Heart right ventricle (tissue), 16 donors: ENCODE measurements at regions not wholly inside any gene's neighbourhood (a gene's known extent, or its start where the extent isn't known, plus 50 kb on each side); places are given as distances from the start of the nearest gene placed in this dataset.
"Not testable (repeated sequence)": the region's sequence is repeated elsewhere in the genome, so short reads cannot be mapped to it uniquely, and the experiment has no call there.

ENCODE experiments used
- ATAC-seq, 8 donors: fragments of 200-7000 bp; cut with Tn5 transposase; one replicate each; pipeline ENCODE4 v1.9.1; 2020; ENCODE audit warnings: mild to moderate bottlenecking in 8 of 8, moderate library complexity in 8 of 8, moderate number of reproducible peaks in 1 of 8
- DNase-seq, 2 donors: peaks; one replicate each; pipeline ENCODE4 v3.0.0-alpha.2; 2020
- H3K27ac ChIP-seq, 10 donors: fragments of 200-600 bp; sonication (generic) in 2 of 10; one replicate each; pipeline versions ENCODE4 v1.5.0 to v1.8.0; 2020 to 2022; ENCODE audit warnings: mild to moderate bottlenecking in 3 of 10
- H3K27me3 ChIP-seq, 7 donors: fragments of 200-600 bp; one replicate each; pipeline ENCODE4 v1.8.0; 2021 to 2022; ENCODE audit warnings: mild to moderate bottlenecking in 2 of 7
- H3K36me3 ChIP-seq, 9 donors: fragments of 200-600 bp; sonication (generic) in 1 of 9; one replicate each; pipeline versions ENCODE4 v1.5.0 to v1.8.0; 2020 to 2022; ENCODE audit warnings: mild to moderate bottlenecking in 2 of 9
- H3K4me1 ChIP-seq, 9 donors: fragments of 200-600 bp; sonication (generic) in 1 of 9; one replicate each; pipeline versions ENCODE4 v1.5.0 to v1.8.0; 2020 to 2022; ENCODE audit warnings: mild to moderate bottlenecking in 4 of 9
- H3K4me3 ChIP-seq, 10 donors: fragments of 200-600 bp; sonication (generic) in 2 of 10; one replicate each; pipeline versions ENCODE4 v1.5.0 to v1.8.0; 2020 to 2022; ENCODE audit warnings: mild to moderate bottlenecking in 7 of 10, moderate library complexity in 2 of 10
- H3K9me3 ChIP-seq, 11 donors: fragments of 200-600 bp in 10 of 11; sonication (generic) in 2 of 11; one replicate each; pipeline versions ENCODE4 v1.5.0 to v1.8.0; 2013 to 2022; ENCODE audit warnings: mild to moderate bottlenecking in 2 of 11, control low read depth in 1 of 11, moderate library complexity in 1 of 11
- CTCF ChIP-seq, 9 donors: fragments of 200-600 bp; sonication (generic) in 2 of 9; IDR thresholded peaks; one replicate each; pipeline versions ENCODE4 v1.5.0 to v1.8.0; 2021 to 2022; ENCODE audit warnings: antibody characterized with exemption in 9 of 9, mild to moderate bottlenecking in 5 of 9, moderate library complexity in 1 of 9
- WGBS, 2 donors: extraction: QIAGEN DNeasy Blood & Tissue Kit; methylation state at CpG; one replicate each; pipeline ENCODE4 v1.1.7; 2013; ENCODE audit warnings: inconsistent platforms in 1 of 2; 5-methylcytosine and 5-hydroxymethylcytosine counted together
- intact Hi-C, 10 donors: fragments of 100-400 bp; cut with DNase I; formaldehyde crosslinking; loops; one replicate each; pipeline versions ENCODE4 v1.11.1 to v1.14.2; 2022
- donor health status: Arrhythmogenic right ventricular cardiomyopathy.
- donor health status: ischemic (EF 13 %, LVEDD 7.1; RV severe dilation, severe dysfunction).
- donor health status: healthy with polysubstance abuse.
- donor health status: DM: no; HTN: yes; CAD: no.
- donor health status: DM: no; HTN: no; CAD: no.
- donor health status: ischemic (EF 25% LVEDD 6.9; RV normal size, moderate dysfunction).
- donor health status: ischemic (EF 25% LVEDD 5.7; RV mildly dilated, moderate dysfunction).
- donor health status: healthy.
- donor health status: DM: yes; HTN: yes; CAD: no.
- donor health status: Ischemic cardiomyopathy.
- donor health status: ischemic (EF 35%, LVEDD 5.7; RV mildly dilated, moderate dysfunction).
- donor health status: nonischemic (EF 11% LVEDD 7.7; RV severe dilation, severe dysfunction).
- donor health status: DM: yes; HTN: yes; CAD: no.
- donor health status: PGD.
- donor health status: ischemic (EF 29% LVEDD 5.4; RV normal size, mild dysfunction).
- donor health status: nonischemic (EF 23%, LVEDD 6.1; RV moderate dilation, normal function).

- intact Hi-C loops: no loop called here
- DNase-seq: no peak
- peaks cover 0 to 5% (median 0%) of the 10 kb centered on the region in 11 donors for H3K9me3 ChIP-seq
- no peaks in the 10 kb centered on the region for H3K4me1 ChIP-seq
- no peaks in the 10 kb centered on the region for H3K36me3 ChIP-seq
- ATAC-seq: no peak
- WGBS, 2 donors: 89 to 90% methylated on average over 2 of the region's 2 CpGs
- no peak for TF ChIP-seq CTCF (IDR thresholded peaks at IDR 0.05)
- H3K27me3 ChIP-seq: no peaks in the 10 kb centered on the region
- H3K4me3 ChIP-seq: no peak overlapping the region
- no peak overlapping the region for H3K27ac ChIP-seq
These were observed 116.1 kb downstream of the POM121L12 start for GRCh38 chr7:53151496-53151895.

- H3K4me3 ChIP-seq, ATAC-seq, H3K4me1 ChIP-seq, DNase-seq, H3K27me3 ChIP-seq, H3K36me3 ChIP-seq, intact Hi-C loops, H3K27ac ChIP-seq: not testable (repeated sequence)
- WGBS, 2 donors: 93 to 95% methylated on average over 26 of the region's 27 CpGs
- H3K9me3 ChIP-seq: peaks cover 0 to 14% (median 0%) of the 10 kb centered on the region in 11 donors
These were observed 151.8 kb downstream of the POM121L12 start for GRCh38 chr7:53187184-53187583.

GRCh38 chr7:53191191-53191695 is 155.8 kb downstream of the POM121L12 start:
- no peaks in the 10 kb centered on the region for H3K36me3 ChIP-seq
- intact Hi-C loops: no loop called here
- no peak overlapping the region for H3K4me3 ChIP-seq
- DNase-seq: no peak
- H3K27ac ChIP-seq: no peak overlapping the region
- H3K9me3 ChIP-seq: peaks cover 0 to 19% (median 0%) of the 10 kb centered on the region in 11 donors
- no peaks in the 10 kb centered on the region for H3K27me3 ChIP-seq
- 63 to 68% methylated on average over 3 of the region's 3 CpGs for WGBS, 2 donors
- no peak for TF ChIP-seq CTCF (IDR thresholded peaks at IDR 0.05)
- ATAC-seq: no peak
- H3K4me1 ChIP-seq: no peaks in the 10 kb centered on the region

- Histone ChIP-seq H3K4me1 (no peaks in the 10 kb centered on the region), H3K9me3 (peaks cover 0 to 12% (median 0%) of the 10 kb centered on the region in 11 donors), H3K36me3 (no peaks in the 10 kb centered on the region), H3K4me3 (no peak overlapping the region), H3K27me3 (no peaks in the 10 kb centered on the region), H3K27ac (no peak overlapping the region)
- DNase-seq (no peak), ATAC-seq (no peak)
- no peak for TF ChIP-seq CTCF (IDR thresholded peaks at IDR 0.05)
- WGBS, 2 donors: 58 to 59% methylated on average over 6 of the region's 6 CpGs
- intact Hi-C loops: no loop called here
These were observed 156.5 kb downstream of the POM121L12 start for GRCh38 chr7:53191836-53192443.

GRCh38 chr7:53205006-53205405 is 169.6 kb downstream of the POM121L12 start:
- DNase-seq (no peak), ATAC-seq (no peak)
- H3K9me3 ChIP-seq: peaks cover 0 to 42% (median 11%) of the 10 kb centered on the region in 11 donors
- 78 to 81% methylated on average over 3 of the region's 3 CpGs for WGBS, 2 donors
- H3K36me3 ChIP-seq: no peaks in the 10 kb centered on the region
- no peak for TF ChIP-seq CTCF (IDR thresholded peaks at IDR 0.05)
- H3K4me3 ChIP-seq: no peak overlapping the region
- H3K4me1 ChIP-seq: no peaks in the 10 kb centered on the region
- no peak overlapping the region for H3K27ac ChIP-seq
- intact Hi-C loops: no loop called here
- H3K27me3 ChIP-seq: no peaks in the 10 kb centered on the region
